SK-N-SH treated with all-trans-retinoic acid at 6 μM for 48 hours (cell line): ENCODE measurements at regions not wholly inside any gene's neighbourhood (a gene's known extent, or its start where the extent isn't known, plus 50 kb on each side); places are given as distances from the start of the nearest gene placed in this dataset.

Source experiments
- ATAC-seq: fragments of 200-7000 bp; cut with Tn5 transposase; 3 replicates; pipeline ENCODE4 v1.9.1; 2020; ENCODE audit warnings: mild to moderate bottlenecking, moderate library complexity
- ARNTL ChIP-seq: fragments of 450-650 bp; formaldehyde crosslinking; IDR thresholded peaks from 2 replicates; pipeline ENCODE4 v1.5.0; 2020; ENCODE audit warnings: low read depth, mild to moderate bottlenecking, moderate library complexity, borderline replicate concordance
- BACH2 ChIP-seq: fragments of 250-450 bp; sonication (Bioruptor Pico); IDR thresholded peaks from 2 replicates; pipeline ENCODE4 v1.9.0; 2021; ENCODE audit warnings: mild to moderate bottlenecking, borderline replicate concordance
- CSDC2 ChIP-seq: fragments of 250-450 bp; sonication (Bioruptor Pico); IDR thresholded peaks from 2 replicates; pipeline ENCODE4 v1.5.0; 2020; ENCODE audit warnings: mild to moderate bottlenecking, moderate library complexity
- ESRRG ChIP-seq: fragments of 250-450 bp; sonication (Bioruptor Pico); IDR thresholded peaks from 2 replicates; pipeline ENCODE4 v1.6.1; 2021; ENCODE audit warnings: mild to moderate bottlenecking
- GLIS3 ChIP-seq: fragments of 250-450 bp; sonication (Bioruptor Pico); IDR thresholded peaks from 2 replicates; pipeline ENCODE4 v1.5.0; 2020; ENCODE audit warnings: mild to moderate bottlenecking, moderate library complexity
- ISL1 ChIP-seq: fragments of 250-450 bp; sonication (Bioruptor Pico); IDR thresholded peaks from 2 replicates; pipeline ENCODE4 v2.1.2; 2022; ENCODE audit warnings: mild to moderate bottlenecking, moderate library complexity
- OSR1 ChIP-seq: fragments of 250-450 bp; sonication (Bioruptor Pico); IDR thresholded peaks from 2 replicates; pipeline ENCODE4 v1.8.0; 2022; ENCODE audit warnings: moderate library complexity, mild to moderate bottlenecking, inconsistent platforms
- PATZ1 ChIP-seq: fragments of 250-450 bp; sonication (Bioruptor Pico); IDR thresholded peaks from 2 replicates; pipeline ENCODE4 v1.8.0; 2020; ENCODE audit warnings: mild to moderate bottlenecking, moderate library complexity, borderline replicate concordance
- PPARA ChIP-seq: fragments of 250-450 bp; sonication (Bioruptor Pico); IDR thresholded peaks from 2 replicates; pipeline ENCODE4 v1.5.0; 2020; ENCODE audit warnings: mild to moderate bottlenecking, borderline replicate concordance
- RARB ChIP-seq: fragments of 250-450 bp; sonication (Bioruptor Pico); IDR thresholded peaks from 2 replicates; pipeline ENCODE4 v1.8.0; 2021; ENCODE audit warnings: mild to moderate bottlenecking, moderate library complexity
- SNAI2 ChIP-seq: fragments of 250-450 bp; sonication (Bioruptor Pico); IDR thresholded peaks from 2 replicates; pipeline ENCODE4 v1.5.0; 2020; ENCODE audit warnings: mild to moderate bottlenecking, moderate library complexity
- TCF4 ChIP-seq: fragments of 250-450 bp; sonication (Bioruptor Pico); IDR thresholded peaks from 2 replicates; pipeline ENCODE4 v1.8.0; 2021; ENCODE audit warnings: mild to moderate bottlenecking, moderate library complexity, borderline replicate concordance
- TOX ChIP-seq: fragments of 250-450 bp; sonication (Bioruptor Pico); IDR thresholded peaks from 2 replicates; pipeline ENCODE4 v1.8.0; 2021; ENCODE audit warnings: mild to moderate bottlenecking, moderate library complexity, borderline replicate concordance
- ZC3H10 ChIP-seq: fragments of 250-450 bp; sonication (Bioruptor Pico); IDR thresholded peaks from 2 replicates; pipeline ENCODE4 v1.5.1; 2021; ENCODE audit warnings: mild to moderate bottlenecking, moderate library complexity
- ZFP3 ChIP-seq: fragments of 250-450 bp; sonication (Bioruptor Pico); IDR thresholded peaks from 2 replicates; pipeline ENCODE4 v1.5.0; 2020; ENCODE audit warnings: mild to moderate bottlenecking, moderate library complexity
- ZFP30 ChIP-seq: fragments of 450-650 bp; formaldehyde crosslinking; IDR thresholded peaks from 2 replicates; pipeline ENCODE4 v1.5.0; 2022; ENCODE audit warnings: mild to moderate bottlenecking, moderate library complexity
- ZNF565 ChIP-seq: fragments of 450-650 bp; formaldehyde crosslinking; conservative IDR thresholded peaks from 2 replicates; pipeline ENCODE4 v1.5.0; 2020; ENCODE audit warnings: low read depth, mild to moderate bottlenecking, moderate library complexity
- ZNF8 ChIP-seq: fragments of 450-650 bp; formaldehyde crosslinking; IDR thresholded peaks from 2 replicates; pipeline ENCODE4 v1.5.0; 2020; ENCODE audit warnings: mild to moderate bottlenecking, moderate library complexity
- TF ChIP-seq, protein P1 (sequence below): fragments of 250-450 bp; sonication (Bioruptor Pico); IDR thresholded peaks from 2 replicates; pipeline ENCODE4 v1.8.0; 2021; ENCODE audit warnings: low read depth, mild to moderate bottlenecking, moderate library complexity, borderline replicate concordance
- TF ChIP-seq, protein P2 (sequence below): fragments of 250-450 bp; sonication (Bioruptor Pico); IDR thresholded peaks from 2 replicates; pipeline ENCODE4 v1.5.1; 2020; ENCODE audit warnings: low read depth, mild to moderate bottlenecking, moderate library complexity

DNA sequence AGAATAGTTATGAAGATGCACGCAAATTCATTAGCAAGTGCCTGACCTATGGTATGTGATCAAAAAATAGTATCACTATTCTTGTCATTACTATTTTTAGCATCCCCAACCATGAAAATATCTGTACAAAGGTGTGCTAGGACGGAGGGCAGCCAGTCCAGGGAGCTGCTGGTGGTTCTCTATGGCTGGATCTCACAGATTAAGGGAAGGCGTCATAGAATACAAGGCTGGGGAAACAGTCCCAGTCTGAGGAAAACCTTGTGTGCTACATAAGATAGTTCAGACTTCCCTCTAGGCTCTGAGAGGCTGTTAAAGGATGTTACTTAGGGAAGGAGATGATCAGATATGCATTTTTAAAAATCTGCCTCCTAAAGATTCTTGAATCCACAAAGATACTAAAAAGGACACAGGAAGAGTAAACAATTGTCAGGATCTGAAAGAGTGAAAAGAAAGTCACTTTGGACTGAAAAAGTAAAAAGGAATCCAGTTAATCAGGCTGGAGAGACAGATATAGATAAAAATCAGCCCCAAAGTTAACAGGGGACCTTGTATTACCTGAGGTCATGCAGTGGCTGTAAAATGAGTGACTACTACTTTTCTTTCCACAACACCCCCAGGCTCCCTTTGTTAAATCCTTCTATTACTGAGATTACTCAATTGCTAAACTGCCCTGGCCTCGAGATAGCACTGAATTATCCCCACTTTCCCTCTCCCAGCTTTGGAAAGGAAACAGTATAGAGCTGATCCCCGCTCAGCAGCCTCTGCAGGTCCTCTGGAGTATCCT, 108.6 kb downstream of the MAB21L3 start (continued):
- TF ChIP-seq PATZ1 (CRISPR knock-in tag) (no peak), OSR1 (no peak), ARNTL (CRISPR knock-in tag) (no peak), ZFP30 (CRISPR knock-in tag) (no peak), TCF4 (no peak), RARB (CRISPR knock-in tag) (no peak), SNAI2 (CRISPR knock-in tag) (no peak), TOX (CRISPR knock-in tag) (no peak), ZNF565 (no peak)

GRCh38 chr1:116224111-116224510, 112.9 kb downstream of the MAB21L3 start:
- TF ChIP-seq, protein P1, sequence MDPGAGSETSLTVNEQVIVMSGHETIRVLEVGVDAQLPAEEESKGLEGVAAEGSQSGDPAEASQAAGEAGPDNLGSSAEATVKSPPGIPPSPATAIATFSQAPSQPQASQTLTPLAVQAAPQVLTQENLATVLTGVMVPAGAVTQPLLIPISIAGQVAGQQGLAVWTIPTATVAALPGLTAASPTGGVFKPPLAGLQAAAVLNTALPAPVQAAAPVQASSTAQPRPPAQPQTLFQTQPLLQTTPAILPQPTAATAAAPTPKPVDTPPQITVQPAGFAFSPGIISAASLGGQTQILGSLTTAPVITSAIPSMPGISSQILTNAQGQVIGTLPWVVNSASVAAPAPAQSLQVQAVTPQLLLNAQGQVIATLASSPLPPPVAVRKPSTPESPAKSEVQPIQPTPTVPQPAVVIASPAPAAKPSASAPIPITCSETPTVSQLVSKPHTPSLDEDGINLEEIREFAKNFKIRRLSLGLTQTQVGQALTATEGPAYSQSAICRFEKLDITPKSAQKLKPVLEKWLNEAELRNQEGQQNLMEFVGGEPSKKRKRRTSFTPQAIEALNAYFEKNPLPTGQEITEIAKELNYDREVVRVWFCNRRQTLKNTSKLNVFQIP (CRISPR knock-in tag) = no peak
- TF ChIP-seq PPARA (CRISPR knock-in tag) (no peak), BACH2 (CRISPR knock-in tag) (no peak), ZFP3 (no peak), ARNTL (CRISPR knock-in tag) (no peak), GLIS3 (no peak), OSR1 (no peak), PATZ1 (CRISPR knock-in tag) (no peak), TCF4 (no peak), ISL1 (CRISPR knock-in tag) (no peak), ZC3H10 (CRISPR knock-in tag) (no peak)
- TF ChIP-seq, protein P2, sequence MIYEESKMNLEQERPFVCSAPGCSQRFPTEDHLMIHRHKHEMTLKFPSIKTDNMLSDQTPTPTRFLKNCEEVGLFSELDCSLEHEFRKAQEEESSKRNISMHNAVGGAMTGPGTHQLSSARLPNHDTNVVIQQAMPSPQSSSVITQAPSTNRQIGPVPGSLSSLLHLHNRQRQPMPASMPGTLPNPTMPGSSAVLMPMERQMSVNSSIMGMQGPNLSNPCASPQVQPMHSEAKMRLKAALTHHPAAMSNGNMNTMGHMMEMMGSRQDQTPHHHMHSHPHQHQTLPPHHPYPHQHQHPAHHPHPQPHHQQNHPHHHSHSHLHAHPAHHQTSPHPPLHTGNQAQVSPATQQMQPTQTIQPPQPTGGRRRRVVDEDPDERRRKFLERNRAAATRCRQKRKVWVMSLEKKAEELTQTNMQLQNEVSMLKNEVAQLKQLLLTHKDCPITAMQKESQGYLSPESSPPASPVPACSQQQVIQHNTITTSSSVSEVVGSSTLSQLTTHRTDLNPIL = no peak
- no peak for ATAC-seq

GRCh38 chr1:116224561-116224960, 113.4 kb downstream of the MAB21L3 start:
- no peak for TF ChIP-seq PATZ1 (CRISPR knock-in tag)
- no peak for TF ChIP-seq ESRRG (CRISPR knock-in tag)

DNA sequence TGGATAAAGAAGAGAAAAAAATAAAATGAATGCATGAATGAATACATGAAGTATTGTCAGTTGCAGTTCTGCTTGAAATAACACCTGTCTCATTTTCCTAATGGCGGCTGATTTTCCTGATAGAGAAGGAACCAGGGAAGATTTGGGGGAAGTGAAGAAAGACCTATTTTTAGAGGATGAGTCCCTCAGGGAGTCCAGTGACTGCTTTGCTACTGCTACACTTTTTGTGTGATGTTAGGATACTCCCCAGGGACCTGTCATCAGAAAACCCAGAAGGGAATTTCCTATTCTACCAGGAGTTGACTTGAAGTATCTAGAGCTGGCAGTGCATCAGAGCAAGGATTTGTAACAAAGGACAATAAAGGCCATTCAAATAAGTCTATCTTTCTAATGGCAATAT, 114.8 kb downstream of the MAB21L3 start:
- ATAC-seq = no peak
- no peak for TF ChIP-seq ZNF8 (CRISPR knock-in tag)
- TF ChIP-seq ESRRG (CRISPR knock-in tag) = no peak
- no peak for TF ChIP-seq PPARA (CRISPR knock-in tag)
- no peak for TF ChIP-seq PATZ1 (CRISPR knock-in tag)
- TF ChIP-seq RARB (CRISPR knock-in tag) = no peak
- TF ChIP-seq ZNF565 = no peak
- TF ChIP-seq ISL1 (CRISPR knock-in tag) = no peak
- TF ChIP-seq, protein P2 = no peak
- no peak for TF ChIP-seq CSDC2
- no peak for TF ChIP-seq TCF4
- TF ChIP-seq TOX (CRISPR knock-in tag) = no peak
- TF ChIP-seq ZFP3 = no peak
- no peak for TF ChIP-seq ZFP30 (CRISPR knock-in tag)
- no peak for TF ChIP-seq OSR1
- no peak for TF ChIP-seq ZC3H10 (CRISPR knock-in tag)

More at GRCh38 chr1:116224561-116224960, 113.4 kb downstream of the MAB21L3 start:
- ATAC-seq = no peak
